Activated B cell treated with CpG ODN at 0.5 μM for 24 hours (primary cell): ENCODE measurements at regions not wholly inside any gene's neighbourhood (a gene's known extent, or its start where the extent isn't known, plus 50 kb on each side); places are given as distances from the start of the nearest gene placed in this dataset.

Source experiments
- ATAC-seq: fragments of 200-7000 bp; cut with Tn5 transposase; one replicate; pipeline ENCODE4 v1.10.0; 2021; ENCODE audit warnings: low read depth, mild to moderate bottlenecking, moderate library complexity
- CTCF ChIA-PET: fragments of 350-600 bp; sonication (Branson Sonifier 250); formaldehyde crosslinking; loops from one replicate; lab custom pipeline; 2021; ENCODE audit warnings: antibody characterized with exemption; lab: Charles Lee
- POLR2A ChIA-PET: fragments of 350-600 bp; sonication (Branson Sonifier 250); formaldehyde crosslinking; loops from one replicate; lab custom pipeline; 2021; ENCODE audit warnings: antibody characterized with exemption; lab: Charles Lee
- DNase-seq: peaks from one replicate; pipeline ENCODE4 v3.0.0; 2022
- H3K27ac Mint-ChIP-seq: one replicate; pipeline ENCODE4 v1.8.0; 2020; ENCODE audit warnings: mixed read lengths
- H3K27me3 Mint-ChIP-seq: one replicate; pipeline ENCODE4 v1.8.0; 2021; ENCODE audit warnings: mixed read lengths
- H3K36me3 Mint-ChIP-seq: one replicate; pipeline ENCODE4 v1.8.0; 2021; ENCODE audit warnings: low read depth, mixed read lengths
- H3K4me1 Mint-ChIP-seq: one replicate; pipeline ENCODE4 v1.8.0; 2021; ENCODE audit warnings: mixed read lengths
- H3K4me3 Mint-ChIP-seq: one replicate; pipeline ENCODE4 v1.8.0; 2020; ENCODE audit warnings: mild to moderate bottlenecking, mixed read lengths
- H3K9me3 Mint-ChIP-seq: one replicate; pipeline ENCODE4 v1.8.0; 2020; ENCODE audit warnings: mixed read lengths
- CTCF ChIP-seq: fragments of 200-600 bp; IDR thresholded peaks from one replicate; pipeline ENCODE4 v1.8.0; 2022; ENCODE audit warnings: antibody characterized with exemption, mild to moderate bottlenecking
- intact Hi-C: fragments of 100-400 bp; cut with micrococcal nuclease; formaldehyde crosslinking; loops from one replicate; pipeline ENCODE4 v1.15.1; 2024

DNA sequence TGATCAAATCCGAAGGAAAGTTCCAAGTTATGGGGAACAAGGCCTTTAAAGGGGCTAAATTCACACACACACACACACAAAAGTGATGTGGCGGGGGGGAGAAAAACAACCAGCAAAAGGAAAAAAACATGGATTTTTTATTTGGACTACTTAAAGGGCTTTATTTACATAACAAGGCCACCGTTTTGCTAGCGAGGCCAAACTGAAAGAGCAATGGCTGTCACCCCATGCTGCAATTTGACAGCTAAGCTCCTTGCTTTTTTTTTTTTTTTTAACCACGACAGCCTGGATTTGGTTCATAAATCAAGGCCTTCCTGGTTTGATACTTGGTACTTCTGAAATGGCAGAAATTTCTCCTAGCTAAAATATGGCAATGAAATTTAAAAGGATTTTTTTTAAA is 99.6 kb upstream of the PTCHD1 start:
- no peak overlapping the region for H3K4me3 Mint-ChIP-seq

GRCh38 chrX:23246001-23246400 is 88.6 kb upstream of the PTCHD1 start:
- H3K9me3 Mint-ChIP-seq, result no peaks in the 10 kb centered on the region
- TF ChIP-seq CTCF, result no peak
- H3K27ac Mint-ChIP-seq, result no peak overlapping the region
- POLR2A ChIA-PET, result no interaction called here
- no peaks in the 10 kb centered on the region for H3K27me3 Mint-ChIP-seq
- no peaks in the 10 kb centered on the region for H3K36me3 Mint-ChIP-seq
- no peak overlapping the region for H3K4me3 Mint-ChIP-seq
- CTCF ChIA-PET, result no interaction called here
- DNase-seq, result no peak
- intact Hi-C loops, result no loop called here
- no peaks in the 10 kb centered on the region for H3K4me1 Mint-ChIP-seq
- no peak for ATAC-seq

More for the DNA sequence above, 99.6 kb upstream of the PTCHD1 start:
- TF ChIP-seq CTCF, result no peak
- ATAC-seq (no peak), DNase-seq (no peak)
- POLR2A ChIA-PET, result no interaction called here
- CTCF ChIA-PET, result no interaction called here
- H3K27ac Mint-ChIP-seq, result no peak overlapping the region
- H3K9me3 Mint-ChIP-seq, result no peaks in the 10 kb centered on the region
- H3K36me3 Mint-ChIP-seq, result no peaks in the 10 kb centered on the region
- H3K4me1 Mint-ChIP-seq, result no peaks in the 10 kb centered on the region
- intact Hi-C loops, result no loop called here
- no peaks in the 10 kb centered on the region for H3K27me3 Mint-ChIP-seq

DNA sequence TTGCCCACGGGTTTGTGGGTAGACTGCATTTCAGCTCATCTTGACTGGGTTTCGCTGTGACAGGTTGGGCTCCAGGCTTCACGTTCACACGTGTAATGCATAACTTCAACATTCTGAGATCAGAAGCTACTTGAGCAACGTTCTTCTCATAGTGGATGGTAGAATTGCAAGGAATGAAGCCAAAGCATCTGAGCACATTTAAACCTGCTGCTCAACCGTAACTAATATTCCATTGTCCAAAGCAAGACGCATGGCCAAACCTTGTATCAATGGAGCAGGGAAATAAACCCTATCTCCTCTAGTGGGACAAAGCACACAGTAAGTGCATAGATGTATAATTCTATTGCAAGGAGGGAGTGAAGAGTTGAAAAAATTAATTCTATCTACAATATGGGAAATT is 86.5 kb upstream of the PTCHD1 start:
- intact Hi-C loops, result no loop called here
- H3K27ac Mint-ChIP-seq, result no peak overlapping the region
- ChIA-PET CTCF (no interaction called here), POLR2A (no interaction called here)
- no peaks in the 10 kb centered on the region for H3K4me1 Mint-ChIP-seq
- H3K36me3 Mint-ChIP-seq, result no peaks in the 10 kb centered on the region
- DNase-seq, result no peak
- H3K4me3 Mint-ChIP-seq, result no peak overlapping the region
- ATAC-seq, result no peak
- peaks cover 2% of the 10 kb centered on the region for H3K9me3 Mint-ChIP-seq
- TF ChIP-seq CTCF, result no peak
- H3K27me3 Mint-ChIP-seq, result no peaks in the 10 kb centered on the region

DNA sequence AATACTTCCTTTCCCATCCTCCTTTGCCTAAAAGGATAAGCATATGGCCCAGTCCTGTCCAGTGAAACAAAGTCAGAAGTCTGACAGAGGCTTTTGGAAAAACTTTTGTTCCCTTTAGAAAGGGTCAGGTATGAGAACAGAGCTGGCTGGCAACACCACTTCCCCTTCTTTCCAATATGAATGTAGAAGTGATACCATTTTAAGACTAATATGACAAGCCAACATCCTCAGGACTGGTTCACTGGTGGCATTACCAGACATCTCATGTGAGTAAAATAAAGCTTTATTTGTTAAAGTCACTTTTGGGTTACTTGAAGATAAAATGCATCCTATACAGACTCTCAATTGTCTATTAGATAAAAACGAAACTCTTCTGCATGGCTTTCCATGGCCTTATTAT is 83.6 kb upstream of the PTCHD1 start:
- no peak for ATAC-seq
- no peak overlapping the region for H3K4me3 Mint-ChIP-seq
- H3K27ac Mint-ChIP-seq, result no peak overlapping the region
- intact Hi-C loops, result no loop called here
- H3K36me3 Mint-ChIP-seq, result no peaks in the 10 kb centered on the region
- TF ChIP-seq CTCF, result no peak
- POLR2A ChIA-PET, result no interaction called here
- H3K27me3 Mint-ChIP-seq, result no peaks in the 10 kb centered on the region
- peaks cover 2% of the 10 kb centered on the region for H3K9me3 Mint-ChIP-seq
- H3K4me1 Mint-ChIP-seq, result no peaks in the 10 kb centered on the region
- DNase-seq, result no peak
- CTCF ChIA-PET, result no interaction called here

- intact Hi-C loops, result no loop called here
- Mint-ChIP-seq H3K27ac (no peak overlapping the region), H3K9me3 (peaks cover 7% of the 10 kb centered on the region), H3K36me3 (no peaks in the 10 kb centered on the region), H3K4me1 (no peaks in the 10 kb centered on the region), H3K27me3 (no peaks in the 10 kb centered on the region), H3K4me3 (no peak overlapping the region)
- CTCF ChIA-PET, result no interaction called here
- ATAC-seq (no peak), DNase-seq (no peak)
- no peak for TF ChIP-seq CTCF
- POLR2A ChIA-PET, result no interaction called here
Measured at GRCh38 chrX:23263892-23264291, 70.8 kb upstream of the PTCHD1 start.
